Osteoblast (primary cell): ENCODE measurements at regions not wholly inside any gene's neighbourhood (a gene's known extent, or its start where the extent isn't known, plus 50 kb on each side); places are given as distances from the start of the nearest gene placed in this dataset.

Source experiments
- DNase-seq: peaks from one replicate; pipeline ENCODE4 v3.0.0; 2011; ENCODE audit warnings: low spot score, mixed read lengths; ENCODE audit not compliant: insufficient read length; ENCODE audit errors: missing footprints
- H2AFZ ChIP-seq: 2 replicates; pipeline ENCODE4 v1.6.0; 2011; ENCODE audit warnings: mild to moderate bottlenecking, low read length
- H3K27ac ChIP-seq: 2 replicates; pipeline ENCODE4 v1.5.1; 2011; ENCODE audit warnings: mild to moderate bottlenecking, low read depth, low read length, moderate library complexity
- H3K27me3 ChIP-seq: 2 replicates; pipeline ENCODE4 v1.6.0; 2012; ENCODE audit warnings: mild to moderate bottlenecking, control low read depth, inconsistent platforms, low read length, moderate library complexity; ENCODE audit not compliant: insufficient read depth
- H3K36me3 ChIP-seq: 2 replicates; pipeline ENCODE4 v1.5.1; 2011; ENCODE audit warnings: mild to moderate bottlenecking, low read length, control low read depth, moderate library complexity; ENCODE audit not compliant: insufficient read depth
- H3K4me1 ChIP-seq: 2 replicates; pipeline ENCODE4 v1.5.1; 2011; ENCODE audit warnings: mild to moderate bottlenecking, low read length, control low read depth, moderate library complexity; ENCODE audit not compliant: insufficient read depth
- H3K4me2 ChIP-seq: 2 replicates; pipeline ENCODE4 v1.6.0; 2011; ENCODE audit warnings: mild to moderate bottlenecking, low read length; ENCODE audit not compliant: insufficient read depth
- H3K4me3 ChIP-seq: fragments of 200-600 bp; sonication (generic); 3 replicates; pipeline ENCODE4 v1.5.1; 2012; ENCODE audit warnings: mild to moderate bottlenecking, low read length, inconsistent platforms; ENCODE audit not compliant: insufficient read depth
- H3K79me2 ChIP-seq: 2 replicates; pipeline ENCODE4 v1.6.0; 2012; ENCODE audit warnings: mild to moderate bottlenecking, low read length, control low read depth, inconsistent platforms; ENCODE audit not compliant: insufficient read depth
- H3K9me3 ChIP-seq: 2 replicates; pipeline ENCODE4 v1.5.1; 2011; ENCODE audit warnings: low read depth, low read length, control low read depth
- H4K20me1 ChIP-seq: 2 replicates; pipeline ENCODE4 v1.6.0; 2012; ENCODE audit warnings: mild to moderate bottlenecking, low read length, control low read depth; ENCODE audit not compliant: insufficient read depth
- TF ChIP-seq, protein P1 (sequence below): IDR thresholded peaks from 2 replicates; pipeline ENCODE4 v1.5.1; 2011; ENCODE audit warnings: mild to moderate bottlenecking, low read depth, low read length, moderate library complexity; ENCODE audit errors: extremely low read depth

DNA sequence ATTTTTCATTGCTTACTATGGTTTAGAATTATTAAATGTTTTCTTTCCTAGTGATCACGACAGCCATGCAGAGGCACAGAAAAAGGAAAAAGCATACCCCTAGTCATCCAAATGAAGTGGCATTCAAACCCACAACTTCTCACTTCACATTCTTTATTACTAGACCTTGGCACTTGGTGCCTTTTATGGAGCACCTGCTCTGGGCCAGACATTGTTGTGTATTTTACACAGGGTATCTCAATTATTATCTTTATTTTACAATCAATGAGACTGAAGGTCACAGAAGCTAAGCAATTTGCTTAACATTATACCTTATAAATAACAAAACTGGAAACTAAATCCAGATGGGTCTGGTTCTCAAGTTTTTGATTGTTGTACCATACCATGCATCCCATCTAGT is 235.3 kb downstream of the LRATD1 start:
- Histone ChIP-seq H4K20me1 (no peaks in the 10 kb centered on the region), H3K79me2 (no peaks in the 10 kb centered on the region), H3K9me3 (no peaks in the 10 kb centered on the region), H3K4me1 (no peaks in the 10 kb centered on the region), H3K4me2 (no peak overlapping the region), H3K4me3 (no peak overlapping the region), H3K27me3 (no peaks in the 10 kb centered on the region), H2AFZ (no peak overlapping the region), H3K36me3 (no peaks in the 10 kb centered on the region), H3K27ac (no peak overlapping the region)
- no peak for DNase-seq
- TF ChIP-seq, protein P1, sequence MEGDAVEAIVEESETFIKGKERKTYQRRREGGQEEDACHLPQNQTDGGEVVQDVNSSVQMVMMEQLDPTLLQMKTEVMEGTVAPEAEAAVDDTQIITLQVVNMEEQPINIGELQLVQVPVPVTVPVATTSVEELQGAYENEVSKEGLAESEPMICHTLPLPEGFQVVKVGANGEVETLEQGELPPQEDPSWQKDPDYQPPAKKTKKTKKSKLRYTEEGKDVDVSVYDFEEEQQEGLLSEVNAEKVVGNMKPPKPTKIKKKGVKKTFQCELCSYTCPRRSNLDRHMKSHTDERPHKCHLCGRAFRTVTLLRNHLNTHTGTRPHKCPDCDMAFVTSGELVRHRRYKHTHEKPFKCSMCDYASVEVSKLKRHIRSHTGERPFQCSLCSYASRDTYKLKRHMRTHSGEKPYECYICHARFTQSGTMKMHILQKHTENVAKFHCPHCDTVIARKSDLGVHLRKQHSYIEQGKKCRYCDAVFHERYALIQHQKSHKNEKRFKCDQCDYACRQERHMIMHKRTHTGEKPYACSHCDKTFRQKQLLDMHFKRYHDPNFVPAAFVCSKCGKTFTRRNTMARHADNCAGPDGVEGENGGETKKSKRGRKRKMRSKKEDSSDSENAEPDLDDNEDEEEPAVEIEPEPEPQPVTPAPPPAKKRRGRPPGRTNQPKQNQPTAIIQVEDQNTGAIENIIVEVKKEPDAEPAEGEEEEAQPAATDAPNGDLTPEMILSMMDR, result no peak

DNA sequence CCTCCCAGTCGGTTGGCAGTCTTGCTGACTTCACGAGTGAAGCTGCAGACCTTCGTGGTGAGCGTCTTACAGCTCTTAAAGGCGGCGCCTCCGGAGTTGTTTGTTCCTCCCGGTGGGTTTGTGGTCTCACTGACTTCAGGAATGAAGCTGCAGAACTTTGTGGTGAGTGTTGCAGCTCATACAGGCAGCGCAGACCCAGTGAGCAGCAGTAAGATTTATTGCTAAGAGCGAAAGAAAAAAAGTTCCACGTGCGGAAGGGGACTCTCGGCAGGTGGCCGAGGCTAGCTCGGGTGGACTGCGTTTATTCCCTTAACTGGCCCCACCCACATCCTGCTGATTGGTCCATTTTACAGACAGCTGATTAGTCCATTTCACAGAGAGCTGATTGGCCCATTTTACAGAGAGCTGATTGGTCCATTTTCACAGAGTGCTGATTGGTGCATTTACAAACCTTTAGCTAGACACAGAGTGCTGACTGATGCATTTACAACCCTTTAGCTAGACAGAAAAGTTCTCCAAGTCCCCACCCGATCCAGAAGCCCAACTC is 240.3 kb downstream of the LRATD1 start:
- no peak overlapping the region for H3K4me3 ChIP-seq
- no peak overlapping the region for H2AFZ ChIP-seq
- H3K4me2 ChIP-seq, result no peak overlapping the region
- TF ChIP-seq, protein P1, result no peak
- H3K79me2 ChIP-seq, result no peaks in the 10 kb centered on the region
- no peaks in the 10 kb centered on the region for H4K20me1 ChIP-seq
- no peak overlapping the region for H3K27ac ChIP-seq
- H3K9me3 ChIP-seq, result no peaks in the 10 kb centered on the region
- no peaks in the 10 kb centered on the region for H3K4me1 ChIP-seq
- no peaks in the 10 kb centered on the region for H3K36me3 ChIP-seq
- H3K27me3 ChIP-seq, result no peaks in the 10 kb centered on the region
- DNase-seq, result no peak

DNA sequence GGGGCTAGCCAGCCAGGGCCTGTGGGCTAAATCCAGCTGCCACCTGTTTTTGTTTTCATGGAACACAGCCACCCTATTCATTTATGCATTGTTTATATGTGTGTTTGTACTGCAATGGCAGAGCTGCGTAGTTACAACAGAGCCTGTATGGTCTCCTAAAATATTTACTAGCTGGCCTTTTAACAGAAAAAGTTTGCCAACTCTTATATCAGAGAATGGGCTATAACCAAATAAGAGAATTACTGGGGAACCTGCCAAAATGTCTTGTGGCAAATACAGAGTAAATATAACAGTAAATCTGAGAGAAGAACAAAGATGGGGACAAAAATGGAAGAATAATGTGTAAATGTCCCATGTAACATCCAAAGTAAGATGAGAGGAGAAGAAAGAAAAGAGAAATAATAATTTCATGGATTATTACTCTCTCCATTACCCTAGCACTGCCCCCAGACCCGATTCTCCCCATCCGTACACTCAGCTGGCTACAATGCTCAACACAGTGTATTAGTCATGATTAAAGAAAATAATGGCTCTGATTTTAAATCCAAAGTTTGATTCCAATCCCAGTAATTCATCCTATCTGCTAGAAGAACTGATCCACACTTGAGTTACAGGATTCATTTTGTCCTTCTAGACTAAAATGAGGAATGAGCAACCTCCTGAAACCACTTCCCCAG is 249.3 kb downstream of the LRATD1 start:
- Histone ChIP-seq H3K4me1 (no peaks in the 10 kb centered on the region), H3K27ac (no peak overlapping the region), H3K79me2 (no peaks in the 10 kb centered on the region), H3K9me3 (no peaks in the 10 kb centered on the region), H4K20me1 (no peaks in the 10 kb centered on the region), H2AFZ (no peak overlapping the region), H3K4me3 (no peak overlapping the region), H3K4me2 (no peak overlapping the region), H3K36me3 (no peaks in the 10 kb centered on the region), H3K27me3 (no peaks in the 10 kb centered on the region)
- no peak for DNase-seq
- TF ChIP-seq, protein P1, result no peak

DNA sequence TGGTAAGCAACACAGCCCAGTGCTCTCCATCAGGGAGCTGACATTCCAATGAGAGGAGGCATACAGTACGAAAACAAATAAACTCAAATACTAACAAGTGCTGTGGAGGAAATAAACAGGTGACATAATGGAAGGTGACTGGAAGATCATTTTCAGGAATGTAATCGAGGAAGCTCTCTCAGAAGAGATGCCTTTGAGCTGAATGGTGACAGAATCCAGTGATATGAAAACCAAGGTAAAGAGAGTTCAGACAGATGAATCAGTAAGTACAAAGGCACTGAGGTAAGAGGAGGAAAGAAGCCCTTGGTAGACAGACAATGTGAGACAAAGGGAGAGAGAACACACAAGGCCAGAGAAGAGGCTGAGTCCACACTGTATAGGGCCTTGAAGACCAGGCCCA is 252.1 kb downstream of the LRATD1 start:
- H3K9me3 ChIP-seq, result no peaks in the 10 kb centered on the region
- no peak overlapping the region for H3K27ac ChIP-seq
- no peak overlapping the region for H3K4me3 ChIP-seq
- H2AFZ ChIP-seq, result no peak overlapping the region
- no peak overlapping the region for H3K4me2 ChIP-seq
- no peak for DNase-seq
- no peaks in the 10 kb centered on the region for H3K36me3 ChIP-seq
- no peaks in the 10 kb centered on the region for H4K20me1 ChIP-seq
- no peaks in the 10 kb centered on the region for H3K4me1 ChIP-seq
- no peaks in the 10 kb centered on the region for H3K27me3 ChIP-seq
- no peaks in the 10 kb centered on the region for H3K79me2 ChIP-seq
- TF ChIP-seq, protein P1, result no peak
